SK-N-SH treated with all-trans-retinoic acid at 6 μM for 48 hours (cell line): ENCODE measurements at regions not wholly inside any gene's neighbourhood (a gene's known extent, or its start where the extent isn't known, plus 50 kb on each side); places are given as distances from the start of the nearest gene placed in this dataset.

Experiments used
- ARNTL ChIP-seq: fragments of 450-650 bp; formaldehyde crosslinking; IDR thresholded peaks from 2 replicates; pipeline ENCODE4 v1.5.0; 2020; ENCODE audit warnings: low read depth, mild to moderate bottlenecking, moderate library complexity, borderline replicate concordance
- TF ChIP-seq, protein P1 (sequence below): fragments of 250-450 bp; sonication (Bioruptor Pico); IDR thresholded peaks from 2 replicates; pipeline ENCODE4 v1.8.0; 2020; ENCODE audit warnings: mild to moderate bottlenecking, moderate library complexity, borderline replicate concordance

DNA sequence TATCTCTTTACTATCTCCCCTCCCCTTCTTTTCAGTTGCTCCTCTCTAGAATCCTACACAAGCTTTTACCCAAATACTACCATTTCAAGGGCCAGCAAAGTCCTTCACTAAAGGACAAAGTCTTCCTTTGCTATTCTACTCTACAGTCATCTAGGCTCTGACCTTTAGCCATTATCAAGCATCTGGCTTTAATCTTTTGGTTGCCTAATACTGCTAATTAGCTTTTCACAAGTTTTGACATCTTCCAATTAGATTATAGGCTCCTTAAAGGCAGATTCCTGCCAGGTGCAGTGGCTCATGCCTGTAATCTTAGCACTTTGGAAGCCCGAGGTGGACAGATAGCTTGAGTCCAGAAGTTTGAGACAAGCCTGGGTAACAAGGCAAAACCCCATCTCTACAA, 194.4 kb downstream of the SH3BP4 start:
- TF ChIP-seq, protein P1, sequence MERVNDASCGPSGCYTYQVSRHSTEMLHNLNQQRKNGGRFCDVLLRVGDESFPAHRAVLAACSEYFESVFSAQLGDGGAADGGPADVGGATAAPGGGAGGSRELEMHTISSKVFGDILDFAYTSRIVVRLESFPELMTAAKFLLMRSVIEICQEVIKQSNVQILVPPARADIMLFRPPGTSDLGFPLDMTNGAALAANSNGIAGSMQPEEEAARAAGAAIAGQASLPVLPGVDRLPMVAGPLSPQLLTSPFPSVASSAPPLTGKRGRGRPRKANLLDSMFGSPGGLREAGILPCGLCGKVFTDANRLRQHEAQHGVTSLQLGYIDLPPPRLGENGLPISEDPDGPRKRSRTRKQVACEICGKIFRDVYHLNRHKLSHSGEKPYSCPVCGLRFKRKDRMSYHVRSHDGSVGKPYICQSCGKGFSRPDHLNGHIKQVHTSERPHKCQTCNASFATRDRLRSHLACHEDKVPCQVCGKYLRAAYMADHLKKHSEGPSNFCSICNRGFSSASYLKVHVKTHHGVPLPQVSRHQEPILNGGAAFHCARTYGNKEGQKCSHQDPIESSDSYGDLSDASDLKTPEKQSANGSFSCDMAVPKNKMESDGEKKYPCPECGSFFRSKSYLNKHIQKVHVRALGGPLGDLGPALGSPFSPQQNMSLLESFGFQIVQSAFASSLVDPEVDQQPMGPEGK: no peak
- TF ChIP-seq ARNTL (CRISPR knock-in tag): no peak
